ENCODE measurements at regions not wholly inside any gene's neighbourhood (a gene's known extent, or its start where the extent isn't known, plus 50 kb on each side); places are given as distances from the start of the nearest gene placed in this dataset.
"Not testable (repeated sequence)": the region's sequence is repeated elsewhere in the genome, so short reads cannot be mapped to it uniquely, and the experiment has no call there.

GRCh38 chr4:107380836-107381438 lies 339.1 kb downstream of the PAPSS1 start:
- FAIRE-seq (no peak), DNase-seq (ENCODE audit: insufficient read length) (no peak)

GRCh38 chr4:107380190-107380589 lies 339.8 kb downstream of the PAPSS1 start:
- FAIRE-seq (no peak), DNase-seq (ENCODE audit: insufficient read length) (no peak)
- TF ChIP-seq TAF1 (IDR thresholded peaks at IDR 0.05; ENCODE audit: borderline replicate concordance, low read depth, low read length) (no peak), POLR2AphosphoS5 (IDR thresholded peaks at IDR 0.05; ENCODE audit: low read depth, low read length) (no peak), POLR2A (IDR thresholded peaks at IDR 0.05; ENCODE audit: low read depth, low read length) (no peak)

More at GRCh38 chr4:107380836-107381438, 339.1 kb downstream of the PAPSS1 start:
- TF ChIP-seq TAF1 (IDR thresholded peaks at IDR 0.05; ENCODE audit: borderline replicate concordance, low read depth, low read length) = no peak

- DNase-seq (ENCODE audit: insufficient read length) = no peak
- no peak for FAIRE-seq
- TF ChIP-seq POLR2AphosphoS5 (IDR thresholded peaks at IDR 0.05; ENCODE audit: low read depth, low read length) (no peak), POLR2A (IDR thresholded peaks at IDR 0.05; ENCODE audit: low read depth, low read length) (no peak), TAF1 (IDR thresholded peaks at IDR 0.05; ENCODE audit: borderline replicate concordance, low read depth, low read length) (no peak)
Measured at GRCh38 chr4:107379054-107379869, 340.8 kb downstream of the PAPSS1 start.

GRCh38 chr4:107376293-107376692 lies 340.2 kb upstream of the DKK2 start:
- no peak for TF ChIP-seq POLR2A (IDR thresholded peaks at IDR 0.05; ENCODE audit: low read depth, low read length)
- no peak for TF ChIP-seq TAF1 (IDR thresholded peaks at IDR 0.05; ENCODE audit: borderline replicate concordance, low read depth, low read length)
- no peak for TF ChIP-seq POLR2AphosphoS5 (IDR thresholded peaks at IDR 0.05; ENCODE audit: low read depth, low read length)
- FAIRE-seq (no peak), DNase-seq (ENCODE audit: insufficient read length) (no peak)

- TF ChIP-seq POLR2A (IDR thresholded peaks at IDR 0.05; ENCODE audit: low read depth, low read length) (no peak), POLR2AphosphoS5 (IDR thresholded peaks at IDR 0.05; ENCODE audit: low read depth, low read length) (no peak), TAF1 (IDR thresholded peaks at IDR 0.05; ENCODE audit: borderline replicate concordance, low read depth, low read length) (no peak)
- DNase-seq (ENCODE audit: insufficient read length) (no peak), FAIRE-seq (no peak)
Measured at GRCh38 chr4:107366900-107367299, 330.8 kb upstream of the DKK2 start.

GRCh38 chr4:107366016-107366735 lies 330.1 kb upstream of the DKK2 start:
- FAIRE-seq (no peak), DNase-seq (ENCODE audit: insufficient read length) (no peak)
- TF ChIP-seq TAF1 (IDR thresholded peaks at IDR 0.05; ENCODE audit: borderline replicate concordance, low read depth, low read length) (no peak), POLR2A (IDR thresholded peaks at IDR 0.05; ENCODE audit: low read depth, low read length) (no peak), POLR2AphosphoS5 (IDR thresholded peaks at IDR 0.05; ENCODE audit: low read depth, low read length) (no peak)

GRCh38 chr4:107363125-107363524 lies 327.0 kb upstream of the DKK2 start:
- FAIRE-seq (no peak), DNase-seq (ENCODE audit: insufficient read length) (no peak)
- TF ChIP-seq POLR2AphosphoS5 (IDR thresholded peaks at IDR 0.05; ENCODE audit: low read depth, low read length) = no peak
- TF ChIP-seq TAF1 (IDR thresholded peaks at IDR 0.05; ENCODE audit: borderline replicate concordance, low read depth, low read length) = no peak
- TF ChIP-seq POLR2A (IDR thresholded peaks at IDR 0.05; ENCODE audit: low read depth, low read length) = no peak

- FAIRE-seq (no peak), DNase-seq (ENCODE audit: insufficient read length) (no peak)
- TF ChIP-seq POLR2A (IDR thresholded peaks at IDR 0.05; ENCODE audit: low read depth, low read length) (no peak), TAF1 (IDR thresholded peaks at IDR 0.05; ENCODE audit: borderline replicate concordance, low read depth, low read length) (no peak), POLR2AphosphoS5 (IDR thresholded peaks at IDR 0.05; ENCODE audit: low read depth, low read length) (no peak)
Measured at GRCh38 chr4:107359208-107359607, 323.1 kb upstream of the DKK2 start.

- not testable (repeated sequence) for FAIRE-seq; DNase-seq (ENCODE audit: insufficient read length)
Measured at GRCh38 chr4:107354304-107354703, 318.2 kb upstream of the DKK2 start.

GRCh38 chr4:107351196-107351595 lies 315.1 kb upstream of the DKK2 start:
- FAIRE-seq (no peak), DNase-seq (ENCODE audit: insufficient read length) (no peak)
- no peak for TF ChIP-seq POLR2A (IDR thresholded peaks at IDR 0.05; ENCODE audit: low read depth, low read length)
- no peak for TF ChIP-seq POLR2AphosphoS5 (IDR thresholded peaks at IDR 0.05; ENCODE audit: low read depth, low read length)
- no peak for TF ChIP-seq TAF1 (IDR thresholded peaks at IDR 0.05; ENCODE audit: borderline replicate concordance, low read depth, low read length)

- no peak for DNase-seq (ENCODE audit: insufficient read length)
- FAIRE-seq = no peak
- TF ChIP-seq POLR2AphosphoS5 (IDR thresholded peaks at IDR 0.05; ENCODE audit: low read depth, low read length) (no peak), TAF1 (IDR thresholded peaks at IDR 0.05; ENCODE audit: borderline replicate concordance, low read depth, low read length) (no peak), POLR2A (IDR thresholded peaks at IDR 0.05; ENCODE audit: low read depth, low read length) (no peak)
Measured at GRCh38 chr4:107349732-107350131, 313.6 kb upstream of the DKK2 start.

GRCh38 chr4:107349266-107349665 lies 313.2 kb upstream of the DKK2 start:
- DNase-seq (ENCODE audit: insufficient read length) = no peak
- no peak for FAIRE-seq
- no peak for TF ChIP-seq POLR2A (IDR thresholded peaks at IDR 0.05; ENCODE audit: low read depth, low read length)
- TF ChIP-seq POLR2AphosphoS5 (IDR thresholded peaks at IDR 0.05; ENCODE audit: low read depth, low read length) = no peak
- no peak for TF ChIP-seq TAF1 (IDR thresholded peaks at IDR 0.05; ENCODE audit: borderline replicate concordance, low read depth, low read length)
